GM18868 (cell line): ENCODE measurements at regions not wholly inside any gene's neighbourhood (a gene's known extent, or its start where the extent isn't known, plus 50 kb on each side); places are given as distances from the start of the nearest gene placed in this dataset.
"Not testable (repeated sequence)": the region's sequence is repeated elsewhere in the genome, so short reads cannot be mapped to it uniquely, and the experiment has no call there.

Source experiments
- ATAC-seq: cut with Tn5 transposase; IDR thresholded peaks from one replicate; pipeline ENCODE4 v1.9.1; 2021; ENCODE audit warnings: mild to moderate bottlenecking, moderate library complexity; ENCODE audit not compliant: unreplicated experiment

GRCh38 chr14:22225516-22226140 is 363.4 kb downstream of the DAD1 start:
- no peak for ATAC-seq

- no peak for ATAC-seq
Observed at GRCh38 chr14:22221508-22221907, 367.5 kb downstream of the DAD1 start.

- no peak for ATAC-seq
Observed at GRCh38 chr14:22220427-22220826, 368.6 kb downstream of the DAD1 start.

GRCh38 chr14:22218728-22219127 is 370.3 kb downstream of the DAD1 start:
- no peak for ATAC-seq

GRCh38 chr14:22213120-22213519 is 375.9 kb downstream of the DAD1 start:
- no peak for ATAC-seq

GRCh38 chr14:22210906-22211305 is 378.1 kb downstream of the DAD1 start:
- ATAC-seq = no peak

GRCh38 chr14:22210026-22210425 is 379.0 kb downstream of the DAD1 start:
- no peak for ATAC-seq

GRCh38 chr14:22203036-22203435 is 386.0 kb downstream of the DAD1 start:
- no peak for ATAC-seq

- no peak for ATAC-seq
Observed at GRCh38 chr14:22202313-22202712, 386.7 kb downstream of the DAD1 start.

GRCh38 chr14:22200977-22201605 is 387.9 kb downstream of the DAD1 start:
- ATAC-seq = peak; percentile 74

GRCh38 chr14:22200131-22200530 is 388.9 kb downstream of the DAD1 start:
- ATAC-seq = not testable (repeated sequence)

- ATAC-seq = no peak
Observed at GRCh38 chr14:22194664-22195063, 394.4 kb downstream of the DAD1 start.

- no peak for ATAC-seq
Observed at GRCh38 chr14:22190411-22191191, 398.4 kb downstream of the DAD1 start.

- ATAC-seq = no peak
Observed at GRCh38 chr14:22189881-22190280, 399.1 kb downstream of the DAD1 start.

- no peak for ATAC-seq
Observed at GRCh38 chr14:22188318-22188717, 400.7 kb downstream of the DAD1 start.

- ATAC-seq = no peak
Observed at GRCh38 chr14:22185789-22186188, 403.2 kb downstream of the DAD1 start.

GRCh38 chr14:22185191-22185590 is 403.8 kb downstream of the DAD1 start:
- ATAC-seq = no peak

GRCh38 chr14:22184830-22185168 is 404.2 kb downstream of the DAD1 start:
- ATAC-seq = no peak

- no peak for ATAC-seq
Observed at GRCh38 chr14:22184157-22184829, 404.7 kb downstream of the DAD1 start.

GRCh38 chr14:22180045-22180444 is 409.0 kb downstream of the DAD1 start:
- ATAC-seq = no peak

GRCh38 chr14:22179190-22179589 is 409.8 kb downstream of the DAD1 start:
- no peak for ATAC-seq
